Sigmoid colon (tissue), 4 donors: ENCODE measurements at regions not wholly inside any gene's neighbourhood (a gene's known extent, or its start where the extent isn't known, plus 50 kb on each side); places are given as distances from the start of the nearest gene placed in this dataset.
"Not testable (repeated sequence)": the region's sequence is repeated elsewhere in the genome, so short reads cannot be mapped to it uniquely, and the experiment has no call there.

Experiments
- CTCF ChIP-seq, 4 experiments: fragments of 450-650 bp in 3 of 4; fragments of 200-600 bp in 1 of 4; IDR thresholded peaks; one replicate each; pipeline ENCODE4 v1.5.1; 2016 to 2019; ENCODE audit warnings: antibody characterized with exemption in 4 of 4, mild to moderate bottlenecking in 3 of 4, moderate library complexity in 2 of 4
- EP300 ChIP-seq, 4 donors: sonication (generic); formaldehyde crosslinking; IDR thresholded peaks; one replicate each; pipeline ENCODE4 v1.6.1; 2017; ENCODE audit warnings: antibody characterized with exemption in 4 of 4

DNA sequence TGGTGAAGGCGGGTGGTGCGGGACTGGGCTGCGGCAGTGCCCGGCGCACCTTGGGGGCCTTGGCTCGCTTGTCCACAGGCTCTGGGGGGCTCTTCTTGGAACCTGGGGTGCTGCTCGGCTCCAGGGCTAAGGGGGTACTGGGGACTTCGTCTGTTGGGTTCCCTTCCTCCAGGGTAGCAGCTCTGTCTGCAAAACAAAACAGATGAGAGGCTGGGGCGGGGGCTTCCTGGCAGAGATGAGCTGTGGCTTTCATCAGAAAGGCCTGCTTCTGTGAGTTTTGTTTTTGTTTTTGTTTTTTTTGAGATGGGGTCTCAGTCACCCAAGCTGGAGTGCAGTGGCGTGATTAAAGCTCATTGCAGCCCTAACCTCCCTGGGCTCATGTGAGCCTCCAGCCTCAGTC, 425.2 kb upstream of the ZNF722 start:
- TF ChIP-seq EP300, CTCF (IDR thresholded peaks at IDR 0.05): not testable (repeated sequence)
